Neural crest cell (in vitro differentiated cells): ENCODE measurements at regions not wholly inside any gene's neighbourhood (a gene's known extent, or its start where the extent isn't known, plus 50 kb on each side); places are given as distances from the start of the nearest gene placed in this dataset.

ENCODE experiments used
- DNase-seq: peaks from one replicate; pipeline ENCODE4 v3.0.0; 2021; ENCODE audit warnings: low read depth, mixed read lengths, low spot score
- H3K27ac Mint-ChIP-seq: one replicate; pipeline ENCODE4 v1.8.0; 2021; ENCODE audit warnings: mild to moderate bottlenecking, mixed read lengths; ENCODE audit not compliant: unreplicated experiment
- H3K27me3 Mint-ChIP-seq: 2 replicates; pipeline ENCODE4 v1.8.0; 2021; ENCODE audit warnings: low read depth, mild to moderate bottlenecking, mixed read lengths
- H3K36me3 Mint-ChIP-seq: 2 replicates; pipeline ENCODE4 v1.8.0; 2021; ENCODE audit warnings: low read depth, mild to moderate bottlenecking, mixed read lengths
- H3K4me1 Mint-ChIP-seq: 2 replicates; pipeline ENCODE4 v1.8.0; 2021; ENCODE audit warnings: mixed read lengths
- H3K4me3 Mint-ChIP-seq: one replicate; pipeline ENCODE4 v1.8.0; 2021; ENCODE audit warnings: mild to moderate bottlenecking, mixed read lengths
- H3K9me3 Mint-ChIP-seq: 2 replicates; pipeline ENCODE4 v1.8.0; 2021; ENCODE audit warnings: mixed read lengths
- TF ChIP-seq, protein P1 (sequence below): fragments of 200-600 bp; sonication (generic); conservative IDR thresholded peaks from 2 replicates; pipeline ENCODE4 v1.5.0; 2021; ENCODE audit warnings: antibody characterized with exemption, mild to moderate bottlenecking

DNA sequence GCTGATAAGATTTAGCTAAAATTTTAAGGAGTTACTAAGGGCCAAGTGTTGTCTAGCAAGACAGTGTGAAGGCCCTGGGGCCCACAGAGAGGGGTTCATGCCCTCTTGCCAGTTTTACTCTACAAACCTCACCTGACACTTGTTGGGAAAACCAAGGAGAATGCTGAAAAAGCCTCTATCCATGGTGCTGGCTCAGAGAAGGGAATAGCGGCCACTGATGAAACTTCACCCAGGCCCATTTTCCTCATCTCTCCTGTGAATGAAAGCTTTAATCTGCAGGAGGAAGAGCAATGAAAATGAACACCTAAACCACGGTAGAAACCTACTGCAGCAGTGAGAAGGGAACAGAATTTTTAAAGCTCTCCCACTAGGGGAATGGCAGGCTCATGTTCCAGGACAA, 317.3 kb upstream of the CNR1 start:
- TF ChIP-seq, protein P1, sequence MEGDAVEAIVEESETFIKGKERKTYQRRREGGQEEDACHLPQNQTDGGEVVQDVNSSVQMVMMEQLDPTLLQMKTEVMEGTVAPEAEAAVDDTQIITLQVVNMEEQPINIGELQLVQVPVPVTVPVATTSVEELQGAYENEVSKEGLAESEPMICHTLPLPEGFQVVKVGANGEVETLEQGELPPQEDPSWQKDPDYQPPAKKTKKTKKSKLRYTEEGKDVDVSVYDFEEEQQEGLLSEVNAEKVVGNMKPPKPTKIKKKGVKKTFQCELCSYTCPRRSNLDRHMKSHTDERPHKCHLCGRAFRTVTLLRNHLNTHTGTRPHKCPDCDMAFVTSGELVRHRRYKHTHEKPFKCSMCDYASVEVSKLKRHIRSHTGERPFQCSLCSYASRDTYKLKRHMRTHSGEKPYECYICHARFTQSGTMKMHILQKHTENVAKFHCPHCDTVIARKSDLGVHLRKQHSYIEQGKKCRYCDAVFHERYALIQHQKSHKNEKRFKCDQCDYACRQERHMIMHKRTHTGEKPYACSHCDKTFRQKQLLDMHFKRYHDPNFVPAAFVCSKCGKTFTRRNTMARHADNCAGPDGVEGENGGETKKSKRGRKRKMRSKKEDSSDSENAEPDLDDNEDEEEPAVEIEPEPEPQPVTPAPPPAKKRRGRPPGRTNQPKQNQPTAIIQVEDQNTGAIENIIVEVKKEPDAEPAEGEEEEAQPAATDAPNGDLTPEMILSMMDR, result no peak
- H3K4me3 Mint-ChIP-seq, result no peak overlapping the region
- no peak for DNase-seq
- H3K27me3 Mint-ChIP-seq, result no peaks in the 10 kb centered on the region
- H3K36me3 Mint-ChIP-seq, result peaks cover 11% of the 10 kb centered on the region
- peaks cover 4% of the 10 kb centered on the region for H3K4me1 Mint-ChIP-seq
- peaks cover 14% of the 10 kb centered on the region for H3K9me3 Mint-ChIP-seq
- H3K27ac Mint-ChIP-seq, result no peak overlapping the region

DNA sequence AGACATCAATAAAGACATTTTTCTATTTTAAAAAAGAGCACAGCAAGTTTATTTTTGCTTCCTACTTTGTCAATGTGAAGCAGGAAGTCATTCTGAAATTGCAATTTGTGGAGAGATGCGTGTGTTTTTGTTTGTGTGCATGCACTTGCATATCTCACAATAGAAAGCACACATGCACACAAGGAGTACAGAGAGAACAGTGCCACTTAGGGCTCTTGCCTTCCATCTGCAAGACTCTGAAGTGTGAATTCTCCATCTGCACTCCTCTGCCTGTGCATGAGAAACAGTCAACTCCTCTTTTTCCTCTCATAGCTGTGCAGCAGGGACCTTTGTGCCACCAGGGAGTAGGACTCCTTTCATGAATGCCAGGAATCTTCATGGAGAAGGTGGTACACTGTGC, 316.3 kb upstream of the CNR1 start:
- Mint-ChIP-seq H3K36me3 (peaks cover 12% of the 10 kb centered on the region), H3K4me3 (no peak overlapping the region), H3K9me3 (peaks cover 14% of the 10 kb centered on the region), H3K27me3 (no peaks in the 10 kb centered on the region), H3K4me1 (peaks cover 4% of the 10 kb centered on the region), H3K27ac (no peak overlapping the region)
- TF ChIP-seq, protein P1, result no peak
- DNase-seq, result no peak

DNA sequence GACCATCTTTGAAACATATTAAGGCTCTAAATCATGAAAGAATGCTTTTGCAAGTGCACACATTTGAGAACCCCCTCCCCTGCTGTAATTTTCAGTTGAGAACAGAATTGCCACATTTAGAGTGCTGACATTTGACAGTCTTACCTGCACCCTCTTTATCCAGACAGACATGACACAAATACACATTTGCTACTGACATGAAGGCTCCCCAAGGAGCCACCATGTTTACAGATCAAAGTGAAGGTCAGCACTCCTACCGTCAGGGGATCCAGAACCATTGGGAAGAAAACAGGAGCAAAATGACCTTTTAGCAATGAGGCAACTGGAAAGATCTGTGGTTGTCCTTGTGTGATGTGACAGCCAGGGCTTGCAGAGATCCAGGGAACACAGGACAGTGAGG, 315.4 kb upstream of the CNR1 start:
- TF ChIP-seq, protein P1, result no peak
- Mint-ChIP-seq H3K36me3 (peaks cover 12% of the 10 kb centered on the region), H3K27me3 (no peaks in the 10 kb centered on the region), H3K4me3 (no peak overlapping the region), H3K9me3 (peaks cover 11% of the 10 kb centered on the region), H3K4me1 (peaks cover 4% of the 10 kb centered on the region), H3K27ac (no peak overlapping the region)
- DNase-seq, result no peak

DNA sequence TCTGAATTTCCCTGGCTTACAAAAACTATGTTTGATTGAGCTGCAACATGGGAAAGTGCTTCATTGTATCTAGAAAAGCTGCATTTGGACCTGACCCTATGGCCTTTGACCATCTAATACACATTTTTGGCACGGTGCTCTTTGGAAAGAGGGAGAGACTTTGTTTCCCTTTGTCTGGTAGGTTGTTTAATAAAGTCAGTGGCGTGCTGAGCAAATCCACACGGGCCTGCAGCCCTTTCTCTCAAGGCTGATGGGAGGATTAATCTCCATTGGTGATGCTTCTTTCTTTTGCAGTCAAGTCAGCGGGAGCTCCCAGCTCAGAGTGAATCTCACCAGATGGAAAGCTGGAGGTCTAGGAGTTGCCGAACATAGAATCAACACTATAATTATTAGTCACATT, 314.7 kb upstream of the CNR1 start:
- TF ChIP-seq, protein P1, result no peak
- Mint-ChIP-seq H3K36me3 (peaks cover 12% of the 10 kb centered on the region), H3K9me3 (peaks cover 11% of the 10 kb centered on the region), H3K4me1 (peaks cover 4% of the 10 kb centered on the region), H3K27ac (no peak overlapping the region), H3K4me3 (no peak overlapping the region), H3K27me3 (no peaks in the 10 kb centered on the region)
- no peak for DNase-seq

DNA sequence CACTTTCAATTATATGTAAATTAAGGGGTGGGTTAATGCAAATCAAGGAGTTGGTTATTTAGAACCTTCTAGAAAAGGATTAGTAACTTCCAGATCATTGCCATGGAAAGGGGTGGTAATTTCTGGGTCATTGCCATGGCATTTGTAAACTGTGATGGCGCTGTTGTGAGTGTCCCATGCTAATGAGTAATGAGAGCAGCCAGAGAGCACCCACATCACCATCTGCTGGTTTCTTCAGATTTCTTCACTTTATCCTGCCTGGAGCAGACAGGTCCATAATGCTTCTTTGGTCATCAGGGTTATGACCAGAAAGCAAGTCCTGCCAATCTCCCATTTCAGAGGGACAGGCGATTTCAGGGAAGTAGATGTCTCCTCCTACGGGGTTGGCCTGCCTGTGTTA, 311.3 kb upstream of the CNR1 start:
- peaks cover 3% of the 10 kb centered on the region for H3K9me3 Mint-ChIP-seq
- H3K4me1 Mint-ChIP-seq, result peaks cover 19% of the 10 kb centered on the region
- no peak for DNase-seq
- H3K27ac Mint-ChIP-seq, result no peak overlapping the region
- H3K27me3 Mint-ChIP-seq, result no peaks in the 10 kb centered on the region
- H3K36me3 Mint-ChIP-seq, result peaks cover 7% of the 10 kb centered on the region
- TF ChIP-seq, protein P1, result no peak
- H3K4me3 Mint-ChIP-seq, result no peak overlapping the region

DNA sequence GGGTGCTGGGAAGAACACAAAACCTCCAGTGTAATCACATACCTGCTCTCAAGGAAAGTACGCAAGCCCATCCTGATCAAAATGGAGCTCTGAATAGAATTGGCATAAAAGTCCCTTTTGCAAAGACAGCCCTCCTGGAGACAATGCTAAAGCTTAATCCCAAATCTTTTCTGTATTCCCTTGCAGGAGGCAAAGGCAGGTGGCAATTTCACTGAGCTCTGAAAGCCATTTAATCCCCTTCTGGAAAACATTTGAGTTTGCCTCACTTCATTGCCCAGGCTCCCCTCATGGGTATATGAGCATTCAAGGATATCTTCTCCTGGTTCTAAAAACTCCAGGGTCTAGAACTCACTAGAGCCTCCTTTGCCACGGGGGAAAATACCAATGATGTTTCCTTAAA, 310.2 kb upstream of the CNR1 start:
- Mint-ChIP-seq H3K4me3 (no peak overlapping the region), H3K9me3 (peaks cover 3% of the 10 kb centered on the region), H3K27ac (no peak overlapping the region), H3K27me3 (no peaks in the 10 kb centered on the region), H3K36me3 (peaks cover 7% of the 10 kb centered on the region), H3K4me1 (peaks cover 19% of the 10 kb centered on the region)
- no peak for DNase-seq
- TF ChIP-seq, protein P1, result no peak
